GM11168 (cell line): ENCODE measurements at regions not wholly inside any gene's neighbourhood (a gene's known extent, or its start where the extent isn't known, plus 50 kb on each side); places are given as distances from the start of the nearest gene placed in this dataset.
"Not testable (repeated sequence)": the region's sequence is repeated elsewhere in the genome, so short reads cannot be mapped to it uniquely, and the experiment has no call there.

ENCODE experiments used
- in situ Hi-C: fragments of 300-500 bp; cut with MboI; formaldehyde crosslinking; loops from one replicate; pipeline ENCODE4 v1.12.0; 2022; ENCODE audit warnings: low sequenced_read_pairs; ENCODE audit not compliant: unreplicated experiment

DNA sequence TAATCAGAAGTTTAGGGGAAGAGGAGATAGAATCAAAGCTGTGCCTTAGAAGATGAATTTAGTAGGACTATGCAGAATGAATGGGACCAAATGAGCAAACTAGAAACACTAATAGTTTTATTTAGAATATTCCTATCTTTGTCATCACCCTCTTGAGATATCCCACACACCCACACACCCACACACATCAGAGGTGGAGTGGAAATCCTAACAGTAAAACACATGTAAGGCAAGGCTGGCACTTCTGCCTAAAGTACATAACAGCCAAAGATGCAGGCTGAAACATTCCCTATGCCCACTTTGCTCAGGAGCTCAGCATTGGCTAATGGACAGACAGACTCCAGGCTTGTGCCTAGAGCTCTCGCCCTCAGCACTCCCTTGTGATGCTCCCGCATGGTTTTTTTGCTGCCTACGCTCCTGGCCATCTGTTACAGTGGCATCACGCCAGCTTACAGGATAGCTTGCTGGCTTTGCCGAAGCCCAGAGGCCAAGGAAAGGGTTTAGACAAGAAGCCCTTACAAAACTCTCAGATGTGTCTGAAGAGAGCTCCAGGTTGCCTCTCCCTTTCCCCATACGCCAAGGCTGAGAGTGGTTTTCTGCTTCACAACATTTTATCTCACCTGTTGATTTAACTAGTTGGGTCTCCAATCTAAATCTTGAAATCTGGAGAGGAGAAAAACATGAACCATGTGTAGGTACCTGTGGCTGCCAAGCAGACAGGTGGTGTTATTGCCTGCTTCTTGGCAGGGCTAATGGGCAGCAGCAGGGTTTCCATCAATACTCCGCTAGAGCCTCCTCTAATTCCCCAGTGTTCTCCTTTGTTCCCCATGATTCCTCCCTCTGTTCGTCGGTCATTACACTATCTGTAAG lies 282.6 kb upstream of the ID4 start:
- in situ Hi-C loops = no loop called here

DNA sequence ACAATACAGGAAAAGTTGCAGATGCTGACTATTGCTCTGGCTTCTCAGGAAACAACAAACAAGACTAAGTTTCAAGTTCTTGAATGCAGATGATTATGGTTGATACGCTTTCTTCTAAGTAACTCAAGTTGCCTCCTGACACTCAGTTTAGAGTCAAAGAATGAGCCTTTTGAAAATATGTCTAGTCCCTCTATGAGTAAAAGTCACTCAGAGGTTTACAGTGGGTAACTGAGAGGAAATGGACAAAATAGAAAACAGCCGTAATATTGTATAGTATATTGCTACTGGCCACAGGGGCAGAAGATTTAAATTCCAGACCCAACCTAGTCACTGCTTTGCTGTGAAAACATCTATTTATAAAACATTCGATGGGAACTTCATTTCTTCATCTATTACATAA lies 280.0 kb upstream of the ID4 start:
- in situ Hi-C loops = no loop called here

DNA sequence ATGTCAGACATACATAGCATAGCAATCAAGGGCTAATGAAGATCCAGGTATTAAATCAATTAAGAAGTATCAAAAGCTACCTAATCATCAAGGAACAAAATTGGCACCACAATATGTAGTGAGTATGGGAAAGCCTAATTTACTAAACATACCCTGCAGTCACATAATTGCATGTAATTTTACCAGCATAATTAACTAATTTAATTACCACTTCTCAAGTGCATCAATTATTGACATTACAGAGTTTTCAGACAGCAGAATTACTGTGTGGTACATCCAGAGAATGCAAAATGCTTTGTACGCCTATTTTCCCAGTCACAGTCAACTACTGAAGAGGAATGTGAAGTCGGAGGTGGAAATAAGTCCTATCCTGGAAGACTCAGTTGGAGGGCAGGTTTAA lies 279.0 kb upstream of the ID4 start:
- in situ Hi-C loops = no loop called here

GRCh38 chr6:19558934-19559333 lies 278.2 kb upstream of the ID4 start:
- in situ Hi-C loops = no loop called here

GRCh38 chr6:19562468-19562867 lies 274.7 kb upstream of the ID4 start:
- in situ Hi-C loops = no loop called here

DNA sequence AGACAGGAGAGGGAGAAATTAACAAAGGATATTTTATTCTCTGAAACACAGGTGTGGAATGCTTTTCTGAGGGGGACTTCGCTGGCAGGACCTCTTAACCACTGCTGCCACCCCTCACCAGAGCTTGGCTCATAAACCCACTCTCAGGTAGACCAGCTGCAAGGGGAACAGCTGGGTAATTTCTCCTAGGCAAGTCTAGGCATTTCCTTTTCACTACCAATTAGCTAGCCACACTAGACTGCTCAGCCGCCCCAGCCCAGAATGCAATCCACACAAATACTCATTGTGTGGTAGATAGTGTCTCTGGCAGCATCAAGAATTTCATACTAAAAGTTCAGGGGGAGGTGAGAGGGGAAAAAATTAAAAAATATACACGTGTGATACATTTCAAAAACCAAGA lies 267.6 kb upstream of the ID4 start:
- in situ Hi-C loops = no loop called here

DNA sequence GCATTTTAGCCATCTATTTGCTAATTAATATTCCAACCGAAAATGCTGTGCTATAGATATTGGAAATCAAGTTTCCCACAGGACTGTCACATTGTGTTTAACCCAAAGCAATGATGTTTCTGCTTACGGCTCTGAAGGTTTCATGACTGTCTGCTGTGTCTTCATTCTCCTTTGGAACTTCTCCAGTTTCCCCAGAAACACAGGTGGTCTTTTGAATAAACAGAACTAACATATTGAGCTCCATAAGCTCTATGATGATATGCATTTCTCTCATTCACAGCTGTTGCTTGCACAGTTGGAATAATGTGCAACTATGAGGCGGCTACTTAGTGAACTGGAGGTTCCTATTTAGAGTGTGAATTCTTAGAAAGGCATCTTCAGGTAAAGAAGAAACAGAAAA lies 266.0 kb upstream of the ID4 start:
- in situ Hi-C loops = no loop called here

DNA sequence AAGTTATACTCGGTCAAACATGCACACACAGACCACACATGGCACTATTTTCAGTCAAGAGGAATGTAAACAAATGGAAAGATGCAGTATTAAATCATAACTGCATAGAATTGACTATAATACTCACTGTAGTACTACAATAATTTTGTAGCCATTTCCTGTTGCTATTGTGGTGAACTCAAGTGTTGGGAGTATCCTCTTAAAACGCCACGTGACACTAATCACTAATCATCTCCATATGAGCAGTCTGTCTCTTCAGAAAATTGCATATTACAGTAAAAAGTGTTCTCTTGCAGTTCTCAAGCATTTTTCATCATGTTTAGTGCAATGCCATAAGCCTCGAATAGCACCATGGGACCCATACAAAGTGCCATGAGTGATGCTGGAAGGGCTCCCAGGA lies 258.7 kb upstream of the ID4 start:
- in situ Hi-C loops = no loop called here

- in situ Hi-C loops = not testable (repeated sequence)
Measured at GRCh38 chr6:19584207-19584606, 253.0 kb upstream of the ID4 start.

DNA sequence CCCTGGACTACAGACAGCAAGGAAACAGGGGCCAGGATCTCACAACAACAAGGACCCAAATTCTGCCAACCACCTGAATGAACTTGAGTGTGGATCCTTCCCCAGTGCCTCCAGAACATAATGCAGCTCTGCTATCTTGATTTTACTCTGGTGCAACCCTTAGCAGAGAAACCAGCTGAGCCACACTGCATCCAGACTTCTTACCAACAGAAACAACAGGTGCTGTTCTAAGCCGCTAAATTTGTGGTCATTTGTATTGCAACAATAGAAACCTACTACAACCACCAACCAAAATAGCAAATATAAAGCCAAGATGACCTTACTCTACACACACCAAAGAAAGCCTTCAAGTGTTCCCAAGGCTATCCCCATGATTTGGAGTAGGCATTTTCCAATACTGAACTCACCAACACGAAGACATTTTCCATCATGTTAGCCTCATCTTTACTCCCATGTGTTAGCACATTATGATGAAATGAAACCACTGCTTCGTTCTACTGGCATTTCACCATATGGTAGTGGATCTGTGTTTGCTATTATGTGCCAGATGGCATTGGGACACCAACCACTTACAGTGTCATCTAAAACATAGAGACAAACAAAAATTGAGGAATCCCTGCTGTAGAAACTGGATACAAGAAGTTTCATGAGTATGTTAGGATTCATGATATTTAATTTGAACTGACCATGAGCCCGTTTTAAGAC lies 249.8 kb upstream of the ID4 start:
- in situ Hi-C loops = no loop called here

DNA sequence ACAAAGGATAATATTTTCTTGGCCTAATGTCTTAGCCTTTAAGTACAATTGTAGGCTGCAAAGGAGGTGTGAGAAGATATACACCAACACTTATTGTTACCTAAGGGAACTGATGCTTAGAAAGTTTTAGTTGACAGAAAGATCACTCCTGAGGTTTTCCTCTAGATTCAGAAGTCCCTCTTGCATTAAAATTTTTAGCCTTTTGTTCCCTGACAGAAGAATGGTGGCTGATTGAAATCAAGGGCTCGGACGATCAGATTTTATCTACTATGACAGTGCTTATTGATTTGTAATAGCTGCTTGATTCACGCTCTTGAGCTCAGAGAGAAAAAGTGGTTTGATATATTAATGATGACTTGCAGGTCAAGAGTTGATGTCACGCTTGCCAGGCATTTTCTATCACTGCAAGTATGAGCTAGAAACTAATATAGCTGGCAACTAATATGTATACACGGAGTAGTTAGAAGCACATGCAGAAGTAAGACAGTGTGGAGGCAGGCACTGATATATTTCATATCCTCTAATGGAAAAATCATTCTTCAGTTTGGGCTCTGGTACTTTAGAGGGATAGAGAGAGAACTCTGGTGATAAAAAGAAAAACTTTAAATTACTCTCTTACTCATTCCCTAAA lies 246.6 kb upstream of the ID4 start:
- in situ Hi-C loops = no loop called here

DNA sequence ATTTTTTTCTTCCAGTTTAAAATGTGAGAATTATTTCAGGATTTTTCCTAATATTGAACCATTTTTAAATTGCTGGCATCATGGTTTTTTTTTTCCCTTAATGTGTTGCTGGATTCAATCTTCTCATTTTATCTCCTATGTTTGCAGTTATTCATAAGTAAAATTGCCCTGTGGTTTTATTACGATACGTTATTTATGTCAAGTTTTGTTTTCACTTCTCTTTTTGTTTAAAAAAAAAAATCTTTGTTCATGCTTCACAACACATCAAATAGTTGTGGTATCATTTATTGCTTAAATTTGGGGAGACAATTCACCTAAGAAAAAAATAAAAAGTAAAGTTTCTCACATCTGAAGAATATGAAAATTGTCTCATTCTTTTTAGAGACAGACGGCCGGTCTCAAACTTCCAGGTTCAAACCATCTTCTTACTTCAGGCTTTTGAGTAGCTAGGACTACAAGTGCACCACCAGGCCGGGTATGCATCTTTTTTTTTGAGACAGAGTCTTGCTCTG lies 239.3 kb upstream of the ID4 start:
- in situ Hi-C loops = no loop called here

- in situ Hi-C loops = no loop called here
Measured at GRCh38 chr6:19599796-19600464, 237.2 kb upstream of the ID4 start.

- in situ Hi-C loops = no loop called here
Measured at GRCh38 chr6:19602434-19603013, 234.6 kb upstream of the ID4 start.

DNA sequence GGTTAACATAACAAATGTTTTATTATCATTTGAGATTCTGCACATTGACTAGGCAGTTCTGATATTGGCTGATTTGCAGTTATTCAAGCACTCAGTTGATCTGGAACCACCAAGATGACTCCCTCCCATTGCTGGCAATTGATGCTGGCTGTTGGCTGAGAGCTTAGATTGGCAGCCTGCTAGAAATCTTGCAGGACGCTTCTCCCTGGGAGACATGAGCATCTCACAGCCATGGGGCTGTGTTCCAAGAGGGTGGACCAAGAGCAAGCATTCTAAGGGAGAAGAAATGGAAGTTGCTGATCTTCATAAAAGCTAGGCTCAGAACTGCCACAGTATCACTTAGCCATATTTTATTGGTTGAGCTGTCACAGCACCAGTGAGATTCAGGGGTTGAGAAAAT lies 233.4 kb upstream of the ID4 start:
- in situ Hi-C loops = no loop called here

- in situ Hi-C loops = no loop called here
Measured at GRCh38 chr6:19605624-19606023, 231.5 kb upstream of the ID4 start.

- in situ Hi-C loops = no loop called here
Measured at GRCh38 chr6:19608546-19608945, 228.6 kb upstream of the ID4 start.

DNA sequence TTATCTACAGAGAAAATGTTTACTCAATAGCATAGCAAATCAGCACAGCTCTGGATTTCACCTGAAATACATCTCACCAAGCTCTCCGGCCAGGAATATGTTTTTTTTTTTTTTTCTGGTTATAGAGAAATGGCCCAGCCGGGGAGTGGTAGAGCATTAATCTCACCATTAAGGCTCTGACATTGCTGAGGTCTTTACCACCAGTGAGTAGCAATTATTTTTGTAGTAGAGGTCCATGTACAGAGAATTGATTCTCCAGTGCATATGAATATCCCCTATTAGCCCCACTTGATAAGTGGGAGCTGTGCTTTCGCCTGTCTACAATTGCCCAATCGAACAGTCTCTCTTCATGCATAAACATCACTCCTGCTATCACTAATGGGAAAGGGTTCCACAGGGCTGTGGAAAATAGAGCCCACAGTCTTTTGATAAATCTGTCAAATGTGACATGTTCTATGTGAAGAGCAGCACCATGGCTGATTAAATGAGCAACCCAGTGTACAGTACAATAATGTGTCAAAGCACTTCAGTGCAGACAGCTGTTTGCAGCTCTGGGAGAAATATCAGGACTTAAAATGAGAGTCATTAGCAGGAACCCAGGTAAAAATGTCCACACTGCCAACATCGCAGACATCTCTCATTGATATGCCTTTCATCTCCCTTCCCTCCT lies 227.1 kb upstream of the ID4 start:
- in situ Hi-C loops = no loop called here

DNA sequence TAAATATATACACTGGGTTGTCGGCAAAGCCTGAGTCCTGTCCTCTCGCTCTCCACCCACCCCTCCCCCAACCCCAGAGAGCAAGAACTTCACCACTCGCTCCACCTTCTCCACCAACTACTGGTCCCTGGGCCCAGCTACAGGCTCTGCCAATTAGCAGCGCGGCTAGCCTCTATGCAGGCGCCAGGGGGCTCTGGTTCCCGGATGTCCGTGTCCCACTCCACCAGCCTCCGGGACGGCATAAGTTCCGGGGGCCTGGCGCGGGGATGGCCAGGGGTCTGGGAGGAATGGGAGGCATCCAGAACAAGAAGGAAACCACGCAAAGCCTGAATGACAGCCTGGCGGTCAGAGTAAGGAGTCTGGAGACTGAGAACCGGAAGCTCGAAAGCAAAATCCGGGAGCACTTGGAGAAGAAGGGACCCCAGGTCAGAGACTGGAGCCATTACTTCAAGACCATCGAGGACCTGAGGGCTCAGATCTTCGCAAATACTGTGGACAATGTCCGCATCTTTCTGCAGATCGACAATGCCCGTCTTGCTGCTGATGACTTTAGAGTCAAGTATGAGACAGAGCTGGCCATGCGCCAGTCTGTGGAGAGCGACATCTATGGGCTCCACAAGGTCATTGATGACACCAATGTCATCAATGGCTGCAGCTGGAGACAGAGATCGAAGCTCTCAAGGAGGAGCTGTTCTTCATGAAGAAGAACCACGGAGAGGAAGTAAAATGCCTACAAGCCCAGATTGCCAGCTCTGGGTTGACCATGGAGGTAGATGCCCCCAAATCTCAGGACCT lies 224.3 kb upstream of the ID4 start:
- in situ Hi-C loops = not testable (repeated sequence)
